AG09319 (cell line): ENCODE measurements at regions not wholly inside any gene's neighbourhood (a gene's known extent, or its start where the extent isn't known, plus 50 kb on each side); places are given as distances from the start of the nearest gene placed in this dataset.
"Not testable (repeated sequence)": the region's sequence is repeated elsewhere in the genome, so short reads cannot be mapped to it uniquely, and the experiment has no call there.

ENCODE experiments used
- DNase-seq: peaks from one replicate; pipeline ENCODE4 v3.0.0-alpha.2; 2010; ENCODE audit warnings: low read depth; ENCODE audit errors: extremely low read depth
- TF ChIP-seq, protein P1 (sequence below): IDR thresholded peaks from 2 replicates; pipeline ENCODE4 v1.5.1; 2011; ENCODE audit warnings: low read depth, mild to moderate bottlenecking, inconsistent platforms, low read length, moderate library complexity

DNA sequence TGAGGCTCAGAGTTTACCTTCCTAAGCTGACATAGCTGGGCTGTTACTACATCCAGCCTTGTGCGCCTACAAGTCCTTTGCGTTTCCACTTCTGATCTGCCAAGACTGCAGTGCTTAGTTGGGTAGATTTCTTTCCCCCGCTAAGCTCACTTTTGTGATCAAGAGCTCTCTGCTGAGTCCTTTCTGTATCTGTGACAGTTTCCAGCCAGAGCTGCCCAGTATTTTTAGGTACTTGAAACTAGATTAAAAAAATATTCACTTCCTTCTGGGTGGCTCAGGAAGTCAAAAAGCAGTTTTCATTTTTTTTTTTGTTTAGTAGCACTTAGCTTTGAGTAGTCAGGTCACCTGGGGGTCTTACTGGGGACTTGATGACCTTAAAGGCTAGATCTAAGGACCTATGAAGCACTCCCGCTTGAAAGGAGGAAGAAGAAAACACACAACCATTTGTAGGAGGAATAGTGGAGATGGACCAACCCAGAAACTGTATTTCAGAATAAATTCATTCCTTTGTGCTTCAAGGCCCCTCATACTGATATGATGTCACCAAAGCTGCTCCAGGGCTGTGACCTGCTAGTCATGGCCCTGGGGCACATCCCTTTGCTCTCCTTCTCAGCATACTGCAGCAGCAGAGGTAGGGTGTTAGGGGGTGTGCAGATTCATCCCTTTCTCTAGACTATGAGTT lies 75.6 kb upstream of the HNF1B start:
- TF ChIP-seq, protein P1, sequence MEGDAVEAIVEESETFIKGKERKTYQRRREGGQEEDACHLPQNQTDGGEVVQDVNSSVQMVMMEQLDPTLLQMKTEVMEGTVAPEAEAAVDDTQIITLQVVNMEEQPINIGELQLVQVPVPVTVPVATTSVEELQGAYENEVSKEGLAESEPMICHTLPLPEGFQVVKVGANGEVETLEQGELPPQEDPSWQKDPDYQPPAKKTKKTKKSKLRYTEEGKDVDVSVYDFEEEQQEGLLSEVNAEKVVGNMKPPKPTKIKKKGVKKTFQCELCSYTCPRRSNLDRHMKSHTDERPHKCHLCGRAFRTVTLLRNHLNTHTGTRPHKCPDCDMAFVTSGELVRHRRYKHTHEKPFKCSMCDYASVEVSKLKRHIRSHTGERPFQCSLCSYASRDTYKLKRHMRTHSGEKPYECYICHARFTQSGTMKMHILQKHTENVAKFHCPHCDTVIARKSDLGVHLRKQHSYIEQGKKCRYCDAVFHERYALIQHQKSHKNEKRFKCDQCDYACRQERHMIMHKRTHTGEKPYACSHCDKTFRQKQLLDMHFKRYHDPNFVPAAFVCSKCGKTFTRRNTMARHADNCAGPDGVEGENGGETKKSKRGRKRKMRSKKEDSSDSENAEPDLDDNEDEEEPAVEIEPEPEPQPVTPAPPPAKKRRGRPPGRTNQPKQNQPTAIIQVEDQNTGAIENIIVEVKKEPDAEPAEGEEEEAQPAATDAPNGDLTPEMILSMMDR, result no peak
- DNase-seq, result no peak

- DNase-seq, result no peak
- TF ChIP-seq, protein P1, result no peak
Measured at GRCh38 chr17:37818689-37819088, 73.8 kb upstream of the HNF1B start.

GRCh38 chr17:37816950-37817349 lies 72.1 kb upstream of the HNF1B start:
- no peak for DNase-seq
- TF ChIP-seq, protein P1, result no peak

- DNase-seq, result no peak
- TF ChIP-seq, protein P1, result no peak
Measured at GRCh38 chr17:37815536-37815935, 70.7 kb upstream of the HNF1B start.

DNA sequence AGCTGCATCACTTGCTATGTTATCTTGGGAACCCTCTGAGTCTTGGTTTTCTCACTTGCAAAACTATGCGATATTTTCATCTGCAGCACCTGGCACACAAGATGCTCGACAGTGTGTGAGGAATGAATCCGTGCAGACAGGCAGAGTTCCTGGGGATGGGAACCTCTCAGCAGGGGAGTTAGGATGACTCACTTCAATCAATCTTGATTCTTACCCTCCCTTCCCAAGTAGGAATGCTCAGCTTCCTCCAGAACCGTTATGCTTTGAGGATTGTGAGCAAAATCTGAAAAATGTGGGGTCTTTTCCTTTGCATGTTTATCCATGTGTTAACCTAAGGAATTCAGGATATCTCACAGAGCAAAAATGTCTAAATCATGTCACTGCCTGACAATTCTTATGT lies 68.9 kb upstream of the HNF1B start:
- peak; percentile 10 for DNase-seq
- TF ChIP-seq, protein P1, result no peak

- not testable (repeated sequence) for DNase-seq
Measured at GRCh38 chr17:37808846-37809245, 64.0 kb upstream of the HNF1B start.

DNA sequence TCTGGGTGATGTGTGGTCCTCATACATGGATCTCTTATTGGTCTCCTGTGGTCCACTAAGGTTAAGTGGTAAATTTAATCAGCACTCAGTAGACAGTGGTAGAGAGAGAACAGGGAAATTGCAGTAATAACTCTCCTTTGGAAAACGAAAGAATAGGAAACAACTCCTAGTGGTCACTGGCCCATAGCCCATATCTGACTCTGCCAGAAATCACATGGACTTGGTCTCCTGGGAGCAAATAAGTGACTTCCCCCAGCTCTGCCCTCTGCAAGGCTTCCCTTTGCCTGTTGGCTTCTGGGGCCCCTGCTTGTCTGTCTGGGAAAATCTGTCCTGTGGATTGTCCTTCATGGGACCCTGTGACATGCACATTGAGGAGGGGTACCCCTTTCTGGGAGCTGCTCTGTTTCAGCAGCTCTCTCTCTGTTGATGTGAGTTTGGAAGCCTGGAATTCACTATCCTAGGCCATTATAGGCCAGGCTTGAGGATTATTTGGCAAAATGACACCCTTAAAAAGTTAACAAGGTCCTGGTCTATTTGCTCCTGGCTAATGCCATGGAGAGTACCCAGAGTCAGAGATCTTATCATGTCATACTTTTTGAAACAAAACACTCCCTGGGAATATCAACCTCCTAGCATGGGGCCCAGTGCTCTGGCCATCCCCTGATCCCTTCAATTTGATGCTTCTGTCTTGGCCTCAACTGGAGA lies 58.0 kb upstream of the HNF1B start:
- peak; percentile 23 for DNase-seq
- TF ChIP-seq, protein P1, result no peak

GRCh38 chr17:37802061-37802595 lies 57.3 kb upstream of the HNF1B start:
- TF ChIP-seq, protein P1, result no peak
- no peak for DNase-seq
